RWPE2 (cell line): ENCODE measurements at regions not wholly inside any gene's neighbourhood (a gene's known extent, or its start where the extent isn't known, plus 50 kb on each side); places are given as distances from the start of the nearest gene placed in this dataset.

ENCODE experiments used
- ATAC-seq: fragments of 200-7000 bp; cut with Tn5 transposase; 3 replicates; pipeline ENCODE4 v1.9.1; 2021; ENCODE audit warnings: low read depth
- DNase-seq: peaks from one replicate; pipeline ENCODE4 v3.0.0-alpha.2; 2020; ENCODE audit warnings: low spot score
- H3K27ac ChIP-seq: fragments of 450-650 bp; 2 replicates; pipeline ENCODE4 v1.5.1; 2017; ENCODE audit warnings: mild to moderate bottlenecking; ENCODE audit not compliant: poor library complexity, severe bottlenecking
- H3K27me3 ChIP-seq: fragments of 250-450 bp; sonication (Bioruptor Pico); 2 replicates; pipeline ENCODE4 v1.5.1; 2021; ENCODE audit warnings: mild to moderate bottlenecking, moderate library complexity; ENCODE audit not compliant: insufficient read depth, poor library complexity, severe bottlenecking
- H3K36me3 ChIP-seq: fragments of 250-450 bp; sonication (Bioruptor Pico); 2 replicates; pipeline ENCODE4 v1.5.1; 2020; ENCODE audit warnings: low read depth, mild to moderate bottlenecking, moderate library complexity
- H3K4me1 ChIP-seq: fragments of 250-450 bp; sonication (Bioruptor Pico); 2 replicates; pipeline ENCODE4 v1.5.1; 2021; ENCODE audit warnings: mild to moderate bottlenecking, moderate library complexity; ENCODE audit not compliant: insufficient read depth, poor library complexity, severe bottlenecking
- H3K4me3 ChIP-seq: fragments of 250-450 bp; sonication (Bioruptor Pico); 2 replicates; pipeline ENCODE4 v1.5.1; 2021; ENCODE audit warnings: mild to moderate bottlenecking, moderate library complexity; ENCODE audit not compliant: severe bottlenecking
- H3K9me3 ChIP-seq: fragments of 250-450 bp; sonication (Bioruptor Pico); 2 replicates; pipeline ENCODE4 v1.5.1; 2021; ENCODE audit warnings: mild to moderate bottlenecking, moderate library complexity; ENCODE audit not compliant: severe bottlenecking
- TF ChIP-seq, protein P1 (sequence below): fragments of 450-650 bp; IDR thresholded peaks from one replicate; pipeline ENCODE4 v1.5.1; 2017; ENCODE audit warnings: mild to moderate bottlenecking, moderate library complexity; ENCODE audit not compliant: poor library complexity, severe bottlenecking

DNA sequence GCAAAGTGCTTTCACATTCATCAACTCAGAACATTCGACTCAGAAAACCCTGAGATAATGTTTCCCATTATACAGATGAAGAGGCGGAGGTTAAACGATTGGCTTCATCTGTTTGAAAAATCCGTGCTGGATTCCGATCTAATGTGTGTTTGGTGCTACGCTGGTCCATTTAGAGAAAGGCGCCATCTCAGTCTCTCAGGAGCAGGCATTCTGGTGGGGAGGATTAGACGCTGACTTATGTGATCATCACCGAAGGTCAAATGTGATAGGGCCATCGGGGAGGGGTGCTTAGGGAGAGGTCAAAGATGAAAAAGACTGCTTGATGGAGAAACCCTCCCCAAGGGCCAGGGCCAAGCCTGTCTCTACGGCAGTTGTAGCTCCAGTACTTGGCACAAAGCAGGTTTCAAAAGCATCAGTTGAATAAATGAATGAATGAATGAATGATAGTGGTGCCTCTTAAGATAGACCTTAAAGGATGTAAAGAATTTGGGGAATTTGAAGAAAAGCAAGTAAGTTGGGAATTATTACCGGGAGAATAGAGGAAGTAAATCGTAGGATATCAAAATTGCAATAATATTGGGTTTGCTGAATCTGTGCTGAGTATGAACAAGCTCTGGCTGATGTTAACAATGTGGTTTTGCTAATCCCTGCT lies 160.6 kb upstream of the SHB start:
- H3K27me3 ChIP-seq: no peaks in the 10 kb centered on the region
- no peak for ATAC-seq

DNA sequence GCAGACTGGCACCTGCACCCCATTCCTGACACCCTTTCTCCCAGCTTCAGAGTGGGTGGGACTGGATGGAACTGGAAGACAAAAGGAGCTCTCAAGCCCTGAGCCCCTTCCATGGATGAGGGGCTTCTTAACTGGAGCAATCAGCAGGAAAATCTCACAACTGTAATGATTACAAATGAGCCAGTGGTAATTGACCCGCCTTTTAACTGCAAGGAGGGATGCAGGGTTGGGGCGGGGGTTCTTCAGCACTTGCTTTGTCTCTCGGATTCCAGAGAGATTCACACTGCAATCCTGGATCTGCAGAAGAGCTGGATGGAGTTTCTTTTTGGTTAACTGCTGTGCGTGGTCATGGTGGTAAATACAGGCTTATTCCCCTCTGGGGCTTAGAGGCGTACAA lies 160.1 kb upstream of the SHB start:
- peaks cover 4% of the 10 kb centered on the region for H3K4me1 ChIP-seq
- TF ChIP-seq, protein P1, sequence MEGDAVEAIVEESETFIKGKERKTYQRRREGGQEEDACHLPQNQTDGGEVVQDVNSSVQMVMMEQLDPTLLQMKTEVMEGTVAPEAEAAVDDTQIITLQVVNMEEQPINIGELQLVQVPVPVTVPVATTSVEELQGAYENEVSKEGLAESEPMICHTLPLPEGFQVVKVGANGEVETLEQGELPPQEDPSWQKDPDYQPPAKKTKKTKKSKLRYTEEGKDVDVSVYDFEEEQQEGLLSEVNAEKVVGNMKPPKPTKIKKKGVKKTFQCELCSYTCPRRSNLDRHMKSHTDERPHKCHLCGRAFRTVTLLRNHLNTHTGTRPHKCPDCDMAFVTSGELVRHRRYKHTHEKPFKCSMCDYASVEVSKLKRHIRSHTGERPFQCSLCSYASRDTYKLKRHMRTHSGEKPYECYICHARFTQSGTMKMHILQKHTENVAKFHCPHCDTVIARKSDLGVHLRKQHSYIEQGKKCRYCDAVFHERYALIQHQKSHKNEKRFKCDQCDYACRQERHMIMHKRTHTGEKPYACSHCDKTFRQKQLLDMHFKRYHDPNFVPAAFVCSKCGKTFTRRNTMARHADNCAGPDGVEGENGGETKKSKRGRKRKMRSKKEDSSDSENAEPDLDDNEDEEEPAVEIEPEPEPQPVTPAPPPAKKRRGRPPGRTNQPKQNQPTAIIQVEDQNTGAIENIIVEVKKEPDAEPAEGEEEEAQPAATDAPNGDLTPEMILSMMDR: no peak
- ATAC-seq (no peak), DNase-seq (no peak)
- H3K27me3 ChIP-seq: no peaks in the 10 kb centered on the region
- H3K9me3 ChIP-seq: no peaks in the 10 kb centered on the region
- no peaks in the 10 kb centered on the region for H3K36me3 ChIP-seq
- no peak overlapping the region for H3K4me3 ChIP-seq
- no peak overlapping the region for H3K27ac ChIP-seq

More for the DNA sequence above, 160.6 kb upstream of the SHB start:
- TF ChIP-seq, protein P1: no peak
- Histone ChIP-seq H3K9me3 (no peaks in the 10 kb centered on the region), H3K4me1 (peaks cover 4% of the 10 kb centered on the region), H3K4me3 (no peak overlapping the region), H3K36me3 (no peaks in the 10 kb centered on the region), H3K27ac (no peak overlapping the region)
- no peak for DNase-seq

DNA sequence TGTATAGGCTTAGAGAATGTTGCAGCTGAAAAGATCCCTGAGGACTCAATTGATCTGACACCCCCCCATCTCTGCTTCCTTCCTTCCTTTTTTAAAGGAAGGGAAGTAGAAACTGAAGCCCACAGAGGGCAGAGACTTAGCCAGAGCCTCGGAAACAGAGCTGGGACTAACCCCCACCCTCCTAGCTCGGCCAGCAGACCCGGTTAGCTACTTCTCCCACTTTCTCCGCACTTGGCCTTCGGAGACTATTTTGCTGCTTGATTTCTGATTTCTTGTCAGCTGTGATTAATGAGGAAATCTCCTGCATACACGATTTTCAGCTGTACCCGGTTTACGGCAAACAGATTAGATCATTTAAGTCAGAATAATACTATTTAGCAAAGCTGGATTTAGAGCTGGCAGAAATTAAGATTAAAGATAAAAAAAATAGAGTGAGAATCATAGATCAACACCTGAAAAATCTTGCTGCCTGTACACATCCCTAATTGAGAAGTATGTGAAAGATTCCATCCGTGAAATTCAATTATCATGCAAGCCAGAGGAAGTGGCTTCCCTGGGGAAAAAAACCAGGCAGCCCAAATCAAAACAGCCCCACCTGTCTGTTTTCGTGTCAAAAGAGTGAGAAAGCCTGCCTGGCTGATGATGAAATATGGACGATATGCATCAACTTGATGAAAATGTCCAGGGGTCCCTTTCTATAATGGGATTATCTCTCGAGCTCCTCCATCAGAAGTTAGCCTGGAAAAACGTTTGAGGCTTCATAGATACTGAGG lies 159.5 kb upstream of the SHB start:
- ATAC-seq: no peak
- Histone ChIP-seq H3K4me3 (no peak overlapping the region), H3K36me3 (no peaks in the 10 kb centered on the region), H3K27ac (no peak overlapping the region), H3K27me3 (no peaks in the 10 kb centered on the region), H3K9me3 (no peaks in the 10 kb centered on the region), H3K4me1 (peaks cover 4% of the 10 kb centered on the region)
- TF ChIP-seq, protein P1: no peak
- DNase-seq: no peak

DNA sequence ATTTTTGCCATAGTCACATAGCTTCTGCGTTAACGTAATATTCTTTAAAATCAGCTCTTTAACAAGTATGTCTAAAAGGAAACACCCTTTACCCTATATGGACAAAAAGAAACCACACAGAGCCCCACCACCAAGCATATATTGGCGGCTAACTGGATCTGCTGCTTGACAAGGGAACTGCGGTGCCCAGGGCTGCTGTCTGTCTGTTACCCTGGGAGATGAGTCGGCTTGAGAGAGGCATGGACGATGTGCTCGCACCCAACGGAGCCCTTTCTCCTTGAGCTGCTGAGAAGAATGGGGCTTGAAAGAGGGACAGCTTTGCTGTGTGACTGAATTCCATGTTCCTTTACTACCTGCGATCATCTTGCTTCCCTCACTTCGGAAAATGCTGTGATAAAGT lies 158.6 kb upstream of the SHB start:
- TF ChIP-seq, protein P1: no peak
- no peaks in the 10 kb centered on the region for H3K36me3 ChIP-seq
- no peak overlapping the region for H3K4me3 ChIP-seq
- DNase-seq: no peak
- no peaks in the 10 kb centered on the region for H3K9me3 ChIP-seq
- peaks cover 4% of the 10 kb centered on the region for H3K4me1 ChIP-seq
- no peak overlapping the region for H3K27ac ChIP-seq
- no peak for ATAC-seq
- H3K27me3 ChIP-seq: no peaks in the 10 kb centered on the region
